ENCODE measurements at regions not wholly inside any gene's neighbourhood (a gene's known extent, or its start where the extent isn't known, plus 50 kb on each side); places are given as distances from the start of the nearest gene placed in this dataset.
"Not testable (repeated sequence)": the region's sequence is repeated elsewhere in the genome, so short reads cannot be mapped to it uniquely, and the experiment has no call there.

DNA sequence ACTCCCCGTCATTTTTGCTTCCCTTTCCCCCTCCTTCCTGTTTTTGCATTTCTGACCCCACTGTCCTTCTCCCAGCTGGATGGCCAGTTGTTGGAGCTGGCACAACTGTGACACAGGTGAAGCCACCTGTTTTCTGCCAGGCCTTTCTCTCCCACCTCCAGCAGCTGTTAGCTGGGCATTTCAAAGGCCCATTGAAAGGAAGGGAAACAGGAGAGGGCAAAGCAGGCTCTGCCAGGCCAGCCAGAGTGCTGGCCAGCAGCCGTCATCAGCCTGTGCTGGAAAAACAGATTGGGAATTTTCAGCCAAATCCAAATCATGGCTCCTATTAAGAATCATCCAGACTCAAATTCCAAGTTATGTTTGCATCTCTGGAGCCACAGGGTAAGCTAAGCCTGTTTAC, 155.2 kb upstream of the C2CD4B start:
- DNase-seq (ENCODE audit: low read depth in 2 of 2): no peak

DNA sequence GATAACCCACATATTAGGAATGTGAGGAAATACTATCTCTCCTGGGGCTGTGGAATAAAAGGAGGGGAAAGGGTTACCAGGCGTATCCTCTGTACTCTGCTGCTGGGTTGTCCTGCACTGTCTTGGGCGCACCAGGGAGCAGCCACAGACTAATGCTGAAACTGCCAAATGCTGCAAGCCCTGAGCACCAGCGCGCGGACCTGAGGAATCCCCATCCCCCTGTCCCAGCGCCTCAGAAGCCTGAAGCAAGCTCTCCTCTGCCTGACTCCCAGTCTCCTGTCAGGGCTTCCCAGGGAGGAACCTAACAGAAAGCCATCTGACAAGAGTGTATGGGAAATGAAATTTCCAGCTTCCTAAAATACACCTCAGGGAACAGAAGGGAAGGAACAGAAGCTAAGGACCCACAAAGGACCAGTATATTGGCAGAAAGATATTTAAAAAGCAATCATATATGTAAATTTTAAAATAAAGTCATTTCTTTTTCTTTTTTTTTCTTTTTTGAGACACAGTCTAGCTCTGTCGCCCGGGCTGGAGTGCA, 158.3 kb upstream of the C2CD4B start:
- no peak for DNase-seq (ENCODE audit: low read depth in 2 of 2)

DNA sequence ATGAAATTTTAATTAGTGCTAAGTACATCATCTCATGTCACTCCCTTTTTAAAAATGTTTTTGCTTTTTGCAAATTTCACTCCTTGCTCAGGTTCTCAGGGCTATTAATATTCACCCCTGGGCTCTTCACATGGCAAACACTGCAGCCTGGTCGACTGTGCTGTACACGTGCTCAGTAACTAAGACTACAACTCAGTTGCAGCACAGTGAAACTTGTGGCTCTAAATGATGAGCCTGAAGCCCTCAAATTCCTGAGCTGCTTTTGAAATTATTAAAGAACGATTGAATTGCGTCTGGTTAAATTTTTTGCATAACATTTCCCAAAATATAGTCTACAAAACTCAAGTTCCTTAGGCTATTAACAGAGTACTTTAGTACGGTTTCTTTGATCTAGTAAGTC, 159.3 kb upstream of the C2CD4B start:
- no peak for DNase-seq (ENCODE audit: low read depth in 2 of 2)

DNA sequence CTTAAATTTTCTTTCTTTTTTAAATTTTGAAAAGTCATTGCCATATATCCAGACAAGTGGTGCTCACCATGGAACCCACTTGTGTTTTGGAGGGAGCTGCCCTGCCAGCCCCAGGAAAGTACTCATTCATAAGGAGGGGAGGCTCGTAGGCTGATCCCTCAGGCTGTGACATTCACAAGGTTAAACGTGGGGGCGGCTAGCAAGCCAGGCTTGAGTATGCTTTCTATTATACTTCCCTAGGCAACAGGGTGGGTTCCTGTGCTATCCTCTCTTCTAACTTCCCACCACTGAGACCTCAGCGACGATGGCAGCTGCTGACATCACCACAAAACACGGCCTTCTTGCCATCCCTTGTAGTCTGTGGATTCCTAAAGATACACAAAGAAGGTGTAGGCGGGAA, 160.5 kb upstream of the C2CD4B start:
- no peak for DNase-seq (ENCODE audit: low read depth in 2 of 2)

DNA sequence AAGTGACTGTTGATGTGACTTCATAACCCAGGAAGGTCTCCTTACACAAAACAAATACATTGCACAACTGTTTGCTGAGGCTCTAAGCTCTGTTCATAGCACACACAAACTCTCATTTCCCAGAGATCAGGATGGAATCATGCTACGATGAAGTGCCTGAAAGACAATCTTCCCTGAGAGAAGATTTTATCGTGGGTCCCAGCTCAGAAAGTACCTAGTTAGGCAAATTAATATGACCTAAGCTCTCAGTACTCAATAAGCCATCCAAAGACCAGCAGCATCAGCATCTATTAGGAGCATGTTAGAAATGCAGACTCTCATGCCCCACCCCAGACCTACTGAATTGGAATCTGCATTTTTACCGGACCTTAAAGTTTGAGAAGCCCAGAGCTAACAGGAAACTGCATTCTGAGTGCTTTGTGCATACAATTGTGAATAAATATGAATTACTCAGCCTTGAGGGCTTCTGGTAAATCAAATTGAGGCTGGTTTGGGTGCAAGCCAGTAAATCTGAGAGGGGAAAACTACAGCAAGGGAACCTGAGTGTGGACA, 161.5 kb upstream of the C2CD4B start:
- DNase-seq (ENCODE audit: low read depth in 2 of 2): no peak

DNA sequence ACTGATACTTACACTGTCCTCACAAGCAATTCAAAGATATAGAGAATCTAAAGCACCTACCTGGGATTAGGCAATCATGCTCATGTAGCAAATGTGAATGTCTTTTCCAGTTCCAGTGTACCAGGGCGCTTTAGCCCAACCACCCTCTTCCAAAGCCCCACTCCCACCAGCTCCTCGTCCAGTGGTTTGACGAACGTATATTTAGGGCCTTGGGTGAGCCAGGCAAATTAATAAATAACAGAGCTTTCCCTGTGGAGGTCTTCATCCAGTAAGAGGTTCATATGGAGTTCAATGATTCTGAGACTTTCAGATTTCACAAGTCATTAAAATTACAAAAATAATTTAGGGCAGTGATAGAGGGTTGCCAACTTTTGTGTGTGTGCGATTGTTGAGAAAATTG, 162.3 kb upstream of the C2CD4B start:
- no peak for DNase-seq (ENCODE audit: low read depth in 2 of 2)

DNA sequence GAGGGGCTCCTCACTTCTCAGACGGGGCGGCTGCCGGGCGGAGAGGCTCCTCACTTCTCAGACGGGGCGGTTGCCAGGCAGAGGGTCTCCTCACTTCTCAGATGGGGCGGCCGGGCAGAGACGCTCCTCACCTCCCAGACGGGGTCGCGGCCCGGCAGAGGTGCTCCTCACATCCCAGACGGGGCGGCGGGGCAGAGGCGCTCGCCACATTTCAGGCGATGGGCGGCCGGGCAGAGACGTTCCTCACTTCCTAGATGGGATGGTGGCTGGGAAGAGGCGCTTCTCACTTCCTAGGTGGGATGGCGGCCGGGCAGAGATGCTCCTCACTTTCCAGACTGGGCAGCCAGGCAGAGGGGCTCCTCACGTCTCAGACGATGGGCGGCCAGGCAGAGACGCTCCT, 167.4 kb upstream of the C2CD4B start:
- not testable (repeated sequence) for DNase-seq (ENCODE audit: low read depth in 2 of 2)

DNA sequence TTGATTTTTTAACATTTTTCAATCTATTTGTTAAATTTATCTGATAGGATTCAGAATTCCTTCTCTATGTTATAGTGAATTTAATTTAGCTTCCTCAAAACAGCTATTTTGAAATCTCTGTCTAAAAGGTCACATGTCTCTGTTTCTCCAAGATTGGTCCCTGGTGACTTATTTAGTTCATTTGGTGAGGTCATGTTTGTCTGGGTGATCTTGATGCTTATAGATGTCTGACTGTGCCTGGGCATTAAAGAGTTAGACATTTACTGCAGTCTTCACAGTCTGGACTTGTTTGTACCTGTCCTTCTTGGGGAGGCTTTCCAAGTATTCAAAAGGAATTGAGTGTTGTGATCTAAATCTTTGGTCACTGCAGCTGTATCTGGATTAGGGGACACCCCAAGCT, 169.5 kb upstream of the C2CD4B start:
- no peak for DNase-seq (ENCODE audit: low read depth in 2 of 2)

DNA sequence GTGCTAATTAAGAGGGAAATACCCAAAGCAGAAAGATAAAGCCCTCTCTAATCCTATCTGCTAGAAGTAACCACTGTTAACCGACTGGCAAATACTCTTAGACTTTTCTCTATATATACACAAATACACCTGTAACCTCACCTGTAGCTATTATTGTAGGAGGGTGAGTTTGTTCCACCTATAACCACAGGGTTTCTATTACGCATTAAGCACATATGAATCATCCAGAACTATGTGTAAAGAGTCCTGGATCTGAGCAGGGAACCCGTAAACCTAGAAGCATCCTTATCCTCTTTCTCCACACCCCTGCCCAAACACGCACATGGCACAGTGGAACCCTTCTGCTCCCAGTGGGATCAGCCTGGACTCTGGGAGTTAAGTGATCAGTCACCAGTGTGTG, 172.8 kb upstream of the C2CD4B start:
- DNase-seq (ENCODE audit: low read depth in 2 of 2): no peak

DNA sequence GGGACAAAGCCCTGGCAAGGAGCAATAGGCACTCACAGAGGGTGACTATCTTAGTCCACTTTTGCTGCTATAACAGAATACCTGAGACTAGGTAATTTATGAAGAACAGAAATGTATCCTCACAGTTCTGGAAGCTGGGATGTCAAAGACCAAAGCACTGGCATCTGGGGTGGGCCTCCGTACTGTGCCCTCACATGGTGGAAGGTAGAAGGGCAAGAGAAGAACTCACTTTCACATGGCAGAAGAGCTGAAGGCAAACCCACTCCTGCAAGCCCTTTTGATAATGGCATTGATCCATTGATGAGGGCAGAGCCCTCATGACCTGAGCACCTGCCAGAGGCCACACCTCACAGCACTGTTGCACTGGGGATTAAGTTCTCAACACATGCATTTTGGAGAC, 173.4 kb upstream of the C2CD4B start:
- DNase-seq (ENCODE audit: low read depth in 2 of 2): no peak

DNA sequence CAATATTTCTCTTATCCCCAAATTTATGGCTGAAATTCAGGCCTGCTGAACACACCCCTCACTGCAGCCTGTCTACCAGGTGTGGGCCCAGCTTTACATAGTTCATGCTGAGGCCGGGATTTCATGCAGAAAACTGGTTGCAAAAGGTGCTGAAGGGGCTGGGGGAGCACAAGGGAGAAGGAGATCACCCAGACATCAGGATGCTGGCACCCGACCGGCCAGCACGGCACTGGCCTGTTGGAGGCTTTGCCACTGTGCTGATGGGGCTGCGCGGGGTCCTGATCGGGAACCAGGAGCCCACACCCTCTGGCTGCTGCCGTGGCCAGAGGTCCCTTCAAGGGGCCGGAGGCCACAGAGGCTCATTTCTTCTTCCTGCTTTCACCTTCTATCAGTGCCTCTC, 177.9 kb upstream of the C2CD4B start:
- no peak for DNase-seq (ENCODE audit: low read depth in 2 of 2)

DNA sequence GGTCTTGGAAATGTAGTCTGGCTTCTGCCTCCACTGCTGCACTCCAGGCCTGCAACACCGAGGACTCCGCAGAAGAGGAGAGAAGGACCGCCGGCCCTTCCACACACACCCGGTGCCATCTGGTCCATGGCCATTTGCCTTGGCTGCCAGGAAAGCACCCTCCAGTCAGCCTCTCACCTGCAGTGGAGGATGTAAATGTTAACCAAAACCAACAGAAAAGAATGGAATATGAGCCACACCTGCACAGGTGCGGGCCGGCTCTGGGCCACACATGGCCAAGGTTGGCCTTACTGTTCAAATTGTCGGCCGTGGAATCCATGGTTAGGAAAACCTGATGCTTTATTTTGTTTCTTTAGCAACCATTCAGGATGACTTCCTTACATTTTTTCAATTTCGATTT, 178.3 kb upstream of the C2CD4B start:
- no peak for DNase-seq (ENCODE audit: low read depth in 2 of 2)

DNA sequence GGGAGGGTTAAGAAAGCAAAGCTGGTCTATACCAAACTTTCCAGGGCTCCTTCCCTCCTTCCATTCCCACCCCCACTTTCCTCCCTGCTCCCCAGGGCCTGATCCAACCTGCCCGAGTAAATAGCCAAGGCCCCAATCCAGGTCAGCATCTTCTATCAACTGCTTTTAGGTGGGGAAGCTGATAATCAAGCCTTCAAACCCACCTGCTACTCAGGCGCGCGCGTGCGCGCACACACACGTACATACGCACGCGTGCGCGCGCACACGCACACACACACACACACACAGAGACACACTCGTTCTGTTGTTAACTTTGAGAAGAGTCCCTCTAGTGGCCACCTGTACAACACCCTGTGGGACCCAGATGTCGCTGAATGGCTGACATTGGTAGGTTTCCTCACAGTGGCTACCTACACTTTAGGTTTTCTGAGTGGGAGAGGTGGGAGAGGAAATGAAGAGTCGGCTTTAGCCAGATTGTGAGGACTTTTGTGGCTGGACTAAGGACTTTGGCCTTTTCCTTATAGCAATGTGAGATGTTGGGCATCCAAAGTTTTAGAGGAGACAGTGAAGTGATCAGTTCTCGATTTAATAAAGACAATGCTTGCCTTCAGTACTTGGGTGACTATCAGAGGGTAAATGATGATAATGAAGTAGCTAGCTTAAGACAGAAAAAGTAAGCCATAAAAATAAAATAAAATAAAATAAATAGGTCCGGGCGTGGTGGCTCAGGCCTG, 179.9 kb upstream of the C2CD4B start:
- peak; percentile 12 to 17 for DNase-seq (ENCODE audit: low read depth in 2 of 2)

DNA sequence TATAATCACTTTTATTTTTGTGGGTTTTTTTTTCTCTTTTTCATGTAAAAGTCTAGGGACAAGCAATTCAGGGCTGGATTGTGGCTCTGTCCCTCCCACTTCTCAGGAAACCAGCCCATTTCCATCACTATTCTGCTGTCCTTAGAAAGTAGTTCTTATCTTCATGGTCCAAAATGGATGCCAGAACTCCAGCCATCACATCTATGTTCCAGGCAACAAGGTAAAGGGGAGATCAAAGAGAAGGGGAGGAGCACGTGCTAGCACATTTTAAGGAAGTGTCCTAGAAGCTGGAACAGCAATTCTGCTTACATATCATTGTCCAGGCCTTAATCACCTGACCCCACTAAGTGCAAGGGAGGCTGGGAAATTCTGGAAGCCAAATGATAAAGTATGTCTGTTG, 181.1 kb upstream of the C2CD4B start:
- DNase-seq (ENCODE audit: low read depth in 2 of 2): no peak

DNA sequence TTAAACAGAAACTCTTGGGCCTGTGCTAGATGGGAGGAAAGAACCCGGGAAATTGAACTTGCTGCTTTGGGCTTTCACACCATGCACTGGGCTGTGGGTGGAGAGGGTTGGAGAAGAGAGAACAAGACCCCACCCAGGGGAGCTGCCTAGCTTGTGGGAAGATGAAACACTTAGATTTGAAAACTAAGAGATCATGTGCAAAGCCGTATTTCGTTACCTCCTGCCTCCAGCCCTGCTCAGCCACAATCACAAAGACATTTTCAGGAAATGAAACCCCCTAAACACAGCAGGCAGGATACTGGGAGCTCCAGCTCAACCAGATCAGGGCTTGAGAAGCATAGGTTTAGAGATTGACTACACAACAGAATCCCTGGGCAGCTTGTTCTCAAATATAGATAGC, 183.0 kb upstream of the C2CD4B start:
- no peak for DNase-seq (ENCODE audit: low read depth in 2 of 2)

DNA sequence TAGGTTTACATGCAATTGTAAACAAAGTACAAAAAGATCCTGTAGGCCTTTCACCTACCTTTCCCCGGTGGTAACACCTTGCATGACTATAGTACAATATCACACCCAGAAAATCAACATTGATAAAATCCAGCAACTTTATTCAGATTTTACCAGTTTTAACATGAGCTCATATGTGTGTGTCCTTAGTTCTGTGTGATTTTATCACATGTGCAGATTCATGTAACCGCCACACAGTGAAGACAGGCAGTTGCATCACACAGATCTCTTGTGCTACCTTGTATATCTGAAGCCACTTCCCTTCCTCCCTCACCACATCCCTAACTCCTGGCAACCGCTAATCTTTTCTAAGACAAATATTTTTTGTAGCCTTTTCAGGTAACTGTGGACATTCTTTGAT, 183.5 kb upstream of the C2CD4B start:
- DNase-seq (ENCODE audit: low read depth in 2 of 2): no peak

DNA sequence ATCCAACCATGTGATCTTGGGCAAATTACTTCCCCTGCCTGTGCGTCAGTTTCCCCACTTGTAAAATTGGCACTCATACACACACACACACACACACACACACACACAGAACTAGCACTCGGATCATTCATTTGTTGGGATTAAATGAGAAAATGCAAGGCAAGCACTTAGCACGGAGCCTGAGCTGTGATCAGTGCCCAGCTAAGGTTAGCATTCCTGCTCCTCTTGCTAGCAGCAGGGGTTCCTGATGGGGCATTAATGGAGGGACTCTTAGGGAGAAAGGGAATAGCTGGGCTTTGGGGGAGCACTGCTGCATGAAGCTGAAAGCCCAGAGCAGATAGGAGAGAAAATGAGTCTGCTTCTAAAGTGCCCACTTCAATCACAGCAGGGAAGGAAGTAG, 187.7 kb upstream of the C2CD4B start:
- DNase-seq (ENCODE audit: low read depth in 2 of 2): no peak

DNA sequence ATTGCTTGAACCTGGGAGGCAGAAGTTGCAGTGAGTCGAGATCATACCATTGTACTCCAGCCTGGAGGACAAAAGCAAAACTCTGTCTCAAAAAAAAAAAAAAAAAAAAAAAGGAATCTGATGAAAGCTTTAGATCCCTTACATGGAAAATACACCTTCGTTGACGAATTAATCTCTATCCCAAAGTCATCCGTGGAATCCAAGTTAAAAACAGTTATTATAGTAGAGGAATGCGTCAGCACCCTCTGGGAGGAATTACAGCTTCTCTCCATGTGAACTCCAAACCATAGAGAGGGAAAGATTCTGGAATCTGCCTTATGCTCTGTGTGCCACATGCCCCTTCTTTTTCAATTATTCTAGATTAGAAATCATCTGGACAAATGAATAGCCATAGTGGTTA, 192.3 kb upstream of the C2CD4B start:
- no peak for DNase-seq (ENCODE audit: low read depth in 2 of 2)

DNA sequence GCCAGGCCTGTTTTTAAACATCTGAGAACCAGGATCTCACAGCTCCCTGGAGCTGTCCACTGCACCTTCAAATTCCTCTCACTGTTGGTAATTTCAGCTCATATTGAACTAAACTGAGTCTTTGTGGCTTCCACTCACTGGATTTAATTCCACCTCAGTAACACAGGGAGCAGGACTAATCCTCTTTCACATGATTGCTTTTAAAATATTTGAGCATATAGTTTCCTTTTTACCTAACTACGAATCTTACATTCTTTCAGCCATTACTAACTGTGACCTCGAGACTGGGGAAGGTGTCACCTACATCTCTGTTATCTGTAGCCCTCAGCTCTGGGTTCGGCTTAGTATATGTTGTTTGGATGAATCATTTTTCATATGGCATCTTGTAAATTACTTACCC, 194.3 kb upstream of the C2CD4B start:
- DNase-seq (ENCODE audit: low read depth in 2 of 2): no peak

DNA sequence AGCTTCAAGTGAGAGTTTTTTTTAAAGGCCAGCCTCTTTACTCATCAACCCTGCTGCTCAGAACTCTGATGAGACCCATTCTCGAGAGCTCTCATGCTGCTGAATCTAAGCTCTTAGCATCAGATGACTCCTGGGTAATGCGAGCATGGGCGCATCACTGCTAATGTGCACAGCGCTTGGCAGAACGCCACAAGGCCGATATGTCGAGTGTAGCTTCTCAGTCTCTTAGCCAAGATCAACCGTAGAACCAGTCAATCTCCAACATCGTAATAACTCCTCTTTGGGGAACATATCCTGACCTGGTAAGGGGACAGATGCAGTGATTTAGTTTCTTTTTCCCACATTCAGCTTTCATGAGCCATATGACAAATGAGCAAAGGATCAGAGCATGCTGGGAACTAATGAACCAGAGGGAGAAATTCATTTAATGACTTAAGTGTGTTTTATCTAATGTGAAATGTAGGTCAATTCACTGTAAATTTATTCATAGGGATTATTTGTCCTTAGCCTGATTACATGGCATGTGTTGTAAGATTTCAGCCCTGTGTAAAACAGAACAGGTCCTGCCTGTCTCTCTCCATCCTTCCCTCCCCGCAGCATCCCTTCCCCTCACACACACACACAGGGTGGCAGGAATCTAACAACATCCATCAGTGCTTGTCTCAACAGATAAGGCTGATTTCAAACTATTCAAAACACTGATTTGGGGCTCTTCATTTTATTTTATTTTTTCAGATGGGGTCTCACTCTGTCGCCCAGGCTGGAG, 195.4 kb upstream of the C2CD4B start:
- no peak for DNase-seq (ENCODE audit: low read depth in 2 of 2)

DNA sequence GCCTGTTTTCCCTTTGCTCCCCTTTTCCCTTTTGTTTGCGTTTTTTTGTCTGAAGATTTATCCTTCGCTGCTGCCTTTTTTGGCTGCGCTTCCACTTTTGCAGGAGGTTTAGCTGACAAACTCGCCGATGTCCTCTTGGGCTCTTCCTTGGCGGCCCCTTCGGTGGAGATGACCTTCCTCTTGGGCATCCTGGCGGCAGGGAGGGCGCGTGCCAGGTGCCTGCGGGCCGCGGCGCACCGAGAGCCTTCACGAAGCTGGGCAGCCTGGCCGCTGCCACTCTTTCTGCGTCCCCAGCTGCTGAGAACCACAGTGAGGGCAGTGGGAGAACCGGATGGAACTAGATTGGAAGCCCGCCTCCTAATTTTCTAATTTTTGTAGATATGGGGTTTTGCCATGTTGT, 197.1 kb upstream of the C2CD4B start:
- no peak for DNase-seq (ENCODE audit: low read depth in 2 of 2)

DNA sequence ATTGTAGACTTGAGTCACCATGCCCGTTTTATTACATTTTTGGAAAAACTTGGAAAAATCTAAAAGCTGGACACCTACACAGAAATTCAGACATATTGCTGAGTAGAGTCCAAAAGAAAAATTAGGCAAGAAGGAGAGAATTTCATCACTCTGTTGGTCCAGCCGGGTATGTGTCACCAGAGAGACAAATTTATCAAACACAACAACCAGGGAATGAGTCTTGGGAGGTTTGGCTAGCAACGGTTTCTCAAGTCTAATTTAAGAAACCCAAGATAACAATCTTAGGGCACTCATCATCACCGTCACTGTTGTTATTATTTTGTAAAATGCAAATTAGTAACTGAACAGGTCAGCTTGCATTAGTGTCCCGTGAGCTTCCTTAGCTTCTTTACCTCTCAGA, 197.5 kb upstream of the C2CD4B start:
- DNase-seq (ENCODE audit: low read depth in 2 of 2): no peak

DNA sequence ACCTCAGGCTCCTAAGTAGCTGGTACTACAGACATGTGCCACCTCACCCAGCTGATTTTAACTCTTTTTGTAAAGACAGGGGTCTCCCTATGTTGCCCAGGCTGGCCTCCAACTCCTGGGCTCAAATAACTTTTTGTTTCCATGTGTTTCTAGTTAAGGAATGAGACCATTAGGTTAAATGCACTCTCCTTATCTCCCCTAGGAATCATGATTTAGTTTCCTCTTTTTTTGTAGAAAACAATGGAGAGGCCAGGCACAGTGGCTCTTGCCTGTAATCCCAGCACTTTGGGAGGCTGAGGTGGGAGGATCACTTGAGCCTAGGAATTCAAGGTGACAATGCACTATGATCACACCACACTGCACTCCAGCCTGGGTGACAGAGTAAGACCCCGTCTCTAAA, 198.8 kb upstream of the C2CD4B start:
- DNase-seq (ENCODE audit: low read depth in 2 of 2): no peak

Measured in stimulated activated CD4-positive, alpha-beta T cell treated with anti-CD3 and anti-CD28 coated beads, Interleukin-1b, Interleukin-23, amount 100 ng/mL, for 1 hour (primary cell).